ENCODE measurements at regions not wholly inside any gene's neighbourhood (a gene's known extent, or its start where the extent isn't known, plus 50 kb on each side); places are given as distances from the start of the nearest gene placed in this dataset.

- Histone ChIP-seq H3K9ac (ENCODE audit: control insufficient read depth, extremely low read depth, insufficient read depth, low read length) (no peak overlapping the region), H3K4me2 (ENCODE audit: control insufficient read depth, extremely low read depth, insufficient read depth, low read depth, low read length) (no peak overlapping the region), H4K20me1 (ENCODE audit: control insufficient read depth, extremely low read depth, insufficient read depth, low read length) (no peaks in the 10 kb centered on the region), H3K79me2 (ENCODE audit: control insufficient read depth, insufficient read depth, low read length) (no peaks in the 10 kb centered on the region), H3K4me1 (ENCODE audit: control insufficient read depth, extremely low read depth, insufficient read depth, low read length) (no peaks in the 10 kb centered on the region), H3K27ac (ENCODE audit: control insufficient read depth, insufficient read depth, low read length) (no peak overlapping the region), H3K9me3 (ENCODE audit: control insufficient read depth, low read depth, low read length) (no peaks in the 10 kb centered on the region), H3K9me1 (ENCODE audit: control insufficient read depth, extremely low read depth, insufficient read depth, low read length) (no peaks in the 10 kb centered on the region), H3K36me3 (ENCODE audit: control insufficient read depth in 2 of 2, extremely low read depth in 1 of 2, insufficient read depth in 2 of 2, low read length in 2 of 2) (no peaks in the 10 kb centered on the region), H3K27me3 (ENCODE audit: control insufficient read depth, extremely low read depth, insufficient read depth, low read length) (no peaks in the 10 kb centered on the region), H2AFZ (ENCODE audit: control insufficient read depth, low read length) (no peak overlapping the region), H3K4me3 (ENCODE audit: control insufficient read depth in 2 of 3, extremely low read depth in 1 of 3, insufficient read depth in 2 of 3, low read depth in 1 of 3, low read length in 3 of 3) (no peak overlapping the region)
- FAIRE-seq (no peak), DNase-seq (ENCODE audit: low read depth, low spot score) (no peak)
- TF ChIP-seq CTCF (optimal IDR thresholded peaks at IDR 0.05 in 1 of 3, IDR thresholded peaks at IDR 0.05 in 1 of 3, conservative IDR thresholded peaks at IDR 0.05 in 1 of 3; ENCODE audit: extremely low read depth in 1 of 3, insufficient read depth in 2 of 3, low read length in 3 of 3), result peak in 1 of 3 experiments; percentile 24
- TF ChIP-seq EZH2 (IDR thresholded peaks at IDR 0.05; ENCODE audit: low read length), result no peak
- dilution Hi-C loops (cut with MboI; ENCODE audit: extremely low pct_ligation_motif_present, low sequenced_read_pairs), result no loop called here
Observed at GRCh38 chr1:116232989-116233514, 121.9 kb downstream of the MAB21L3 start.

- FAIRE-seq (no peak), DNase-seq (ENCODE audit: low read depth, low spot score) (no peak)
- Histone ChIP-seq H3K4me1 (ENCODE audit: control insufficient read depth, extremely low read depth, insufficient read depth, low read length) (no peaks in the 10 kb centered on the region), H3K9me3 (ENCODE audit: control insufficient read depth, low read depth, low read length) (no peaks in the 10 kb centered on the region), H3K9me1 (ENCODE audit: control insufficient read depth, extremely low read depth, insufficient read depth, low read length) (no peaks in the 10 kb centered on the region), H3K27ac (ENCODE audit: control insufficient read depth, insufficient read depth, low read length) (no peak overlapping the region), H3K27me3 (ENCODE audit: control insufficient read depth, extremely low read depth, insufficient read depth, low read length) (no peaks in the 10 kb centered on the region), H3K4me3 (ENCODE audit: control insufficient read depth in 2 of 3, extremely low read depth in 1 of 3, insufficient read depth in 2 of 3, low read depth in 1 of 3, low read length in 3 of 3) (no peak overlapping the region), H4K20me1 (ENCODE audit: control insufficient read depth, extremely low read depth, insufficient read depth, low read length) (no peaks in the 10 kb centered on the region), H3K79me2 (ENCODE audit: control insufficient read depth, insufficient read depth, low read length) (no peaks in the 10 kb centered on the region), H2AFZ (ENCODE audit: control insufficient read depth, low read length) (no peak overlapping the region), H3K36me3 (ENCODE audit: control insufficient read depth in 2 of 2, extremely low read depth in 1 of 2, insufficient read depth in 2 of 2, low read length in 2 of 2) (no peaks in the 10 kb centered on the region), H3K4me2 (ENCODE audit: control insufficient read depth, extremely low read depth, insufficient read depth, low read depth, low read length) (no peak overlapping the region), H3K9ac (ENCODE audit: control insufficient read depth, extremely low read depth, insufficient read depth, low read length) (no peak overlapping the region)
- no peak for TF ChIP-seq EZH2 (IDR thresholded peaks at IDR 0.05; ENCODE audit: low read length)
- no peak for TF ChIP-seq CTCF (optimal IDR thresholded peaks at IDR 0.05 in 1 of 3, IDR thresholded peaks at IDR 0.05 in 1 of 3, conservative IDR thresholded peaks at IDR 0.05 in 1 of 3; ENCODE audit: extremely low read depth in 1 of 3, insufficient read depth in 2 of 3, low read length in 3 of 3)
- dilution Hi-C loops (cut with MboI; ENCODE audit: extremely low pct_ligation_motif_present, low sequenced_read_pairs), result no loop called here
Observed at GRCh38 chr1:116234429-116234828, 123.2 kb downstream of the MAB21L3 start.
